GM18861 (cell line): ENCODE measurements at regions not wholly inside any gene's neighbourhood (a gene's known extent, or its start where the extent isn't known, plus 50 kb on each side); places are given as distances from the start of the nearest gene placed in this dataset.

Experiments used
- ATAC-seq: cut with Tn5 transposase; IDR thresholded peaks from one replicate; pipeline ENCODE4 v1.9.1; 2021; ENCODE audit not compliant: unreplicated experiment

- no peak for ATAC-seq
Observed at GRCh38 chr2:42864222-42864621, 71.8 kb upstream of the HAAO start.

GRCh38 chr2:42863751-42864150, 71.4 kb upstream of the HAAO start:
- ATAC-seq: no peak

- ATAC-seq: no peak
Observed at GRCh38 chr2:42863320-42863719, 70.9 kb upstream of the HAAO start.

- ATAC-seq: no peak
Observed at GRCh38 chr2:42862669-42863185, 70.3 kb upstream of the HAAO start.

GRCh38 chr2:42861321-42861720, 68.9 kb upstream of the HAAO start:
- no peak for ATAC-seq

GRCh38 chr2:42860319-42861094, 68.1 kb upstream of the HAAO start:
- no peak for ATAC-seq

GRCh38 chr2:42859791-42860190, 67.4 kb upstream of the HAAO start:
- ATAC-seq: no peak

- no peak for ATAC-seq
Observed at GRCh38 chr2:42859006-42859552, 66.7 kb upstream of the HAAO start.

- ATAC-seq: no peak
Observed at GRCh38 chr2:42858140-42859005, 66.0 kb upstream of the HAAO start.

GRCh38 chr2:42856891-42857632, 64.7 kb upstream of the HAAO start:
- ATAC-seq: no peak

GRCh38 chr2:42856106-42856860, 63.9 kb upstream of the HAAO start:
- no peak for ATAC-seq

GRCh38 chr2:42855221-42855970, 63.0 kb upstream of the HAAO start:
- no peak for ATAC-seq

GRCh38 chr2:42854207-42854818, 61.9 kb upstream of the HAAO start:
- ATAC-seq: no peak

GRCh38 chr2:42853549-42854206, 61.3 kb upstream of the HAAO start:
- no peak for ATAC-seq

- no peak for ATAC-seq
Observed at GRCh38 chr2:42852798-42853197, 60.4 kb upstream of the HAAO start.

- ATAC-seq: no peak
Observed at GRCh38 chr2:42851740-42852250, 59.4 kb upstream of the HAAO start.

GRCh38 chr2:42851186-42851585, 58.8 kb upstream of the HAAO start:
- ATAC-seq: no peak

GRCh38 chr2:42850016-42850805, 57.8 kb upstream of the HAAO start:
- ATAC-seq: no peak
